Type B pancreatic cell (in vitro differentiated cells): ENCODE measurements at regions not wholly inside any gene's neighbourhood (a gene's known extent, or its start where the extent isn't known, plus 50 kb on each side); places are given as distances from the start of the nearest gene placed in this dataset.

Experiments used
- DNase-seq: peaks from one replicate; pipeline ENCODE4 v3.0.0; 2021; ENCODE audit warnings: mixed read lengths; ENCODE audit not compliant: unreplicated experiment; ENCODE audit errors: extremely low spot score
- H3K27ac Mint-ChIP-seq: 2 replicates; pipeline ENCODE4 v1.8.0; 2021; ENCODE audit warnings: mild to moderate bottlenecking, mixed read lengths
- H3K27me3 Mint-ChIP-seq: 2 replicates; pipeline ENCODE4 v1.8.0; 2021; ENCODE audit warnings: mixed read lengths
- H3K36me3 Mint-ChIP-seq: 2 replicates; pipeline ENCODE4 v1.8.0; 2021; ENCODE audit warnings: mixed read lengths
- H3K4me1 Mint-ChIP-seq: one replicate; pipeline ENCODE4 v1.8.0; 2021; ENCODE audit warnings: mixed read lengths; ENCODE audit not compliant: unreplicated experiment
- H3K4me3 Mint-ChIP-seq: 2 replicates; pipeline ENCODE4 v1.8.0; 2021; ENCODE audit warnings: mild to moderate bottlenecking, mixed read lengths
- H3K9me3 Mint-ChIP-seq: 2 replicates; pipeline ENCODE4 v1.8.0; 2021; ENCODE audit warnings: mixed read lengths
- CTCF ChIP-seq: fragments of 200-600 bp; sonication (generic); conservative IDR thresholded peaks from 2 replicates; pipeline ENCODE4 v1.5.0; 2021; ENCODE audit warnings: antibody characterized with exemption, mild to moderate bottlenecking

DNA sequence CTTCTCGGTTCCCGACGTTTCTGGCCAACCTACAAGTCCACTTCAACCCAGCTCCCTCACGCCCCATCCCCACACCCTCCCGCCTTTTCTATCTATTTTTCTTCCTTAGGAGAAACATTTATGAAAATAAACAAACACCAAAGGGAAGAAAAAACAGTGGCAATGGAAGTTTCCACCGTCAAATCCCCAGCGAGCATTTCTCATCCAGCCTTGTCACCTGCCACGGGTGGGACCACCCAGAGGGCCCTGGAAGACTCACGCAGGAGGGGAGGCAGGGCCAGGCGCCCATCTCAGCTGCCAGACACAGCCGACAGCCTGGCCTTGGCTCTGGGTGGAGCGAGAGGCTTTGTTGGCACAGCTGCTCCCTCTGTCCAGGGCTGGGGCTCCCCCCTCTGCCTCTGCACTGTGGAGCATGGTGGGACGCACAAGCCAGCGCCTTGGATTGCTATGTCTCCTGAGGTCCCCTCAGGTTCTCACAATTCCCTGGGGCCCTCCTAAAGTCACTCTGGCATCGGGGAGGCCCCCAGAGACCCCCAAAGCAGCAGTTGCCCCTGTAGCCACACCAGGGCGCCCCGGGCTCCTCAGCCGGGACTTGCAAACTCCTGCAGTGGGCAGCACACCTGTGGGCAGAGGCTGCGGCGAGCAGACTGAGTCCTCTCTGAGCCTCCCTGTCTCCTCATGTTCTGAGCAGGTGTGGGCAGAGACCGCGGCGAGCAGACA, 395.7 kb upstream of the SALL3 start:
- Mint-ChIP-seq H3K27me3 (no peaks in the 10 kb centered on the region), H3K27ac (no peak overlapping the region), H3K4me3 (no peak overlapping the region), H3K9me3 (no peaks in the 10 kb centered on the region), H3K36me3 (no peaks in the 10 kb centered on the region), H3K4me1 (peaks cover 10% of the 10 kb centered on the region)
- no peak for DNase-seq
- TF ChIP-seq CTCF, result no peak

DNA sequence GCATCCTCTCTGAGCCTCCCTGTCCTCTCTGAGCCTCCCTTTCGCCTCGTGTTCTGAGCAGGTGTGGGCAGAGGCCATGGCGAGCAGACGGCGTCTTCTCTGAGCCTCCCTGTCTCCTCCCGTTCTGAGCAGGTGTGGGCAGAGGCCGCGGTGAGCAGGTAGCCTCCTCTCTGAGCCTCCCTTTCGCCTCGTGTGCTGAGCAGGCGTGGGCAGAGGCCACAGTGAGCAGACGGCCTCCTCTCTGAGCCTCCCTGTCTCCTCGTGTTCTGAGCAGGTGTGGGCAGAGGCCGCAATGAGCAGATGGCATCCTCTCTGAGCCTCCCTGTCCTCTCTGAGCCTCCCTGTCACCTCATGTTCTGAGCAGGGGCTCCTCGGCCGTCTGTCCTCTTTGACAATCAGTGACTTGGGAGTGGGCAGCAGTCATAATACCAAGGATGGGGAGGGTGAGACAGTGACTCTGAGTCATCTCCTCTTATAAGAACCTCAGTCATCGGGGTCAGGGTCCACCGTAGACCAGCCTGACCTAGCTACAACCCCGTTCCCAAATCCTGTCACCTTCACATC, 395.1 kb upstream of the SALL3 start:
- H3K27ac Mint-ChIP-seq, result no peak overlapping the region

GRCh38 chr18:78586586-78586985, 393.0 kb upstream of the SALL3 start:
- Mint-ChIP-seq H3K4me1 (peaks cover 17% of the 10 kb centered on the region), H3K9me3 (no peaks in the 10 kb centered on the region), H3K4me3 (no peak overlapping the region), H3K27me3 (no peaks in the 10 kb centered on the region), H3K27ac (no peak overlapping the region), H3K36me3 (no peaks in the 10 kb centered on the region)
- no peak for DNase-seq
- no peak for TF ChIP-seq CTCF

More for the DNA sequence above, 395.1 kb upstream of the SALL3 start:
- no peak for TF ChIP-seq CTCF
- Mint-ChIP-seq H3K27me3 (no peaks in the 10 kb centered on the region), H3K36me3 (no peaks in the 10 kb centered on the region), H3K4me3 (no peak overlapping the region), H3K9me3 (no peaks in the 10 kb centered on the region), H3K4me1 (peaks cover 14% of the 10 kb centered on the region)
- no peak for DNase-seq

- no peak overlapping the region for H3K27ac Mint-ChIP-seq
- no peaks in the 10 kb centered on the region for H3K36me3 Mint-ChIP-seq
- no peak for DNase-seq
- no peaks in the 10 kb centered on the region for H3K27me3 Mint-ChIP-seq
- TF ChIP-seq CTCF, result no peak
- peaks cover 17% of the 10 kb centered on the region for H3K4me1 Mint-ChIP-seq
- H3K9me3 Mint-ChIP-seq, result no peaks in the 10 kb centered on the region
- H3K4me3 Mint-ChIP-seq, result no peak overlapping the region
These were observed 392.5 kb upstream of the SALL3 start for GRCh38 chr18:78587096-78587495.

GRCh38 chr18:78587626-78588600, 391.7 kb upstream of the SALL3 start:
- TF ChIP-seq CTCF, result no peak

More at GRCh38 chr18:78587626-78588600, 391.7 kb upstream of the SALL3 start:
- Mint-ChIP-seq H3K27ac (no peak overlapping the region), H3K27me3 (no peaks in the 10 kb centered on the region), H3K9me3 (no peaks in the 10 kb centered on the region), H3K4me1 (peaks cover 17% of the 10 kb centered on the region), H3K36me3 (no peaks in the 10 kb centered on the region), H3K4me3 (no peak overlapping the region)
- no peak for DNase-seq
